Coronary artery (tissue), 2 donors: ENCODE measurements at regions not wholly inside any gene's neighbourhood (a gene's known extent, or its start where the extent isn't known, plus 50 kb on each side); places are given as distances from the start of the nearest gene placed in this dataset.

Experiments
- DNase-seq: peaks from one replicate; pipeline ENCODE4 v3.0.0-alpha.2; 2017; ENCODE audit warnings: low spot score
- H3K27ac ChIP-seq, 2 donors: fragments of 200-600 bp; sonication (generic); one replicate each; pipeline ENCODE4 v1.5.1; 2016 to 2019
- H3K4me3 ChIP-seq: fragments of 200-600 bp; sonication (generic); 2 replicates; pipeline ENCODE4 v1.5.1; 2016; ENCODE audit warnings: mild to moderate bottlenecking, moderate library complexity
- CTCF ChIP-seq: fragments of 200-600 bp; sonication (generic); IDR thresholded peaks from one replicate; pipeline ENCODE4 v1.5.1; 2019; ENCODE audit warnings: antibody characterized with exemption

GRCh38 chr17:77417575-77417974, 276.8 kb downstream of the SEC14L1 start:
- H3K4me3 ChIP-seq, result no peak overlapping the region
- TF ChIP-seq CTCF, result no peak
- no peak overlapping the region for H3K27ac ChIP-seq
- DNase-seq, result no peak

GRCh38 chr17:77418609-77419008, 277.8 kb downstream of the SEC14L1 start:
- no peak overlapping the region for H3K27ac ChIP-seq
- DNase-seq, result no peak
- H3K4me3 ChIP-seq, result no peak overlapping the region
- no peak for TF ChIP-seq CTCF

GRCh38 chr17:77419095-77419494, 278.3 kb downstream of the SEC14L1 start:
- no peak overlapping the region for H3K27ac ChIP-seq
- H3K4me3 ChIP-seq, result no peak overlapping the region
- no peak for TF ChIP-seq CTCF
- DNase-seq, result no peak

- TF ChIP-seq CTCF, result no peak
- no peak overlapping the region for H3K27ac ChIP-seq
- DNase-seq, result no peak
Measured at GRCh38 chr17:77419547-77420094, 278.9 kb downstream of the SEC14L1 start.

GRCh38 chr17:77420095-77420803, 279.5 kb downstream of the SEC14L1 start:
- Histone ChIP-seq H3K27ac (peak overlapping the region in 1 of 2 donors; percentile 42), H3K4me3 (no peak overlapping the region)
- no peak for DNase-seq

More at GRCh38 chr17:77419547-77420094, 278.9 kb downstream of the SEC14L1 start:
- H3K4me3 ChIP-seq, result no peak overlapping the region

GRCh38 chr17:77420804-77421629, 280.2 kb downstream of the SEC14L1 start:
- no peak for DNase-seq
- Histone ChIP-seq H3K4me3 (no peak overlapping the region), H3K27ac (peak overlapping the region in 1 of 2 donors; percentile 42)

More at GRCh38 chr17:77420095-77420803, 279.5 kb downstream of the SEC14L1 start:
- no peak for TF ChIP-seq CTCF

More at GRCh38 chr17:77420804-77421629, 280.2 kb downstream of the SEC14L1 start:
- TF ChIP-seq CTCF, result no peak
